HG03442 (cell line): ENCODE measurements at regions not wholly inside any gene's neighbourhood (a gene's known extent, or its start where the extent isn't known, plus 50 kb on each side); places are given as distances from the start of the nearest gene placed in this dataset.
"Not testable (repeated sequence)": the region's sequence is repeated elsewhere in the genome, so short reads cannot be mapped to it uniquely, and the experiment has no call there.

Source experiments
- ATAC-seq: cut with Tn5 transposase; IDR thresholded peaks from one replicate; pipeline ENCODE4 v1.9.1; 2021; ENCODE audit warnings: mild to moderate bottlenecking, moderate library complexity; ENCODE audit not compliant: unreplicated experiment

- no peak for ATAC-seq
Observed at GRCh38 chr6:22738194-22738593, 168.8 kb downstream of the HDGFL1 start.

- no peak for ATAC-seq
Observed at GRCh38 chr6:22747571-22747970, 178.2 kb downstream of the HDGFL1 start.

GRCh38 chr6:22748681-22749080 is 179.3 kb downstream of the HDGFL1 start:
- ATAC-seq = no peak

DNA sequence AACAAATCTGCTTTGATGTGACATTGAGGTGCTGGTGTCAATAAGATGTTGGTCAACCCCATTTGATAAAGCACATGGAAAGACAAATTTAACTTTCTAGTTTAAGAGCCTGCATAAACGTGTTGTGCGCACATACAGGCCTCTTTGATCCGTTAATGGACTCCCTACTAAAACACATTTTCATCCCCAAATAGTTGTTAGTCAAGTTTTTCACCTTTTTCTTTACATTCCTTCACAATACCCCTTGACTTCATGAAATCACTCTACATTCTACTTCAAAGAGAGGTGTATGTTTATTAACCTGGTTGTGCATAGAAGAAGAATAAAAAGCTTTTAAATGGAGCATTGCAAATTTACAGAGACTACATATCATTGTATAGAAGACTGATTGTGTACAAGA is 180.3 kb downstream of the HDGFL1 start:
- ATAC-seq = no peak

DNA sequence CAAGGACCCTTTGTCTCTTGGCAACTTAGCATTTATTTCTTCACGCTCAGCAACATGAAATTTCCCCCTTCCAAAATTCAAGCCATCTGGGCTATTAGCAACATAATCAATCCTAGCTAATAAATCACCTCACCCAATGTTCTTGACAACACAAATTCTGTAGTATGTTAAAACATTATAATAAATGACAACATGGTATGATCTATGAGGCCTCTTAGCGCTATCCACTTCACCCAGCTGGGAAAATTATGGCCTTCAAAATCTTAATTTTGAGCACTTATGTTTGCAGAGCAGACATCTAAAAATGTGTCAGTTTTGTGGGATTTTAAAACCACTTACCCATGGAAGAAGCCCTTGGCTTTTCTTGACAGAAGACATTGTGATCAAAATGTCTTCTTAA is 181.9 kb downstream of the HDGFL1 start:
- no peak for ATAC-seq

- no peak for ATAC-seq
Observed at GRCh38 chr6:22752522-22752921, 183.2 kb downstream of the HDGFL1 start.

- no peak for ATAC-seq
Observed at GRCh38 chr6:22754061-22754460, 184.7 kb downstream of the HDGFL1 start.

GRCh38 chr6:22755605-22756004 is 186.2 kb downstream of the HDGFL1 start:
- no peak for ATAC-seq

GRCh38 chr6:22756365-22756764 is 187.0 kb downstream of the HDGFL1 start:
- no peak for ATAC-seq

DNA sequence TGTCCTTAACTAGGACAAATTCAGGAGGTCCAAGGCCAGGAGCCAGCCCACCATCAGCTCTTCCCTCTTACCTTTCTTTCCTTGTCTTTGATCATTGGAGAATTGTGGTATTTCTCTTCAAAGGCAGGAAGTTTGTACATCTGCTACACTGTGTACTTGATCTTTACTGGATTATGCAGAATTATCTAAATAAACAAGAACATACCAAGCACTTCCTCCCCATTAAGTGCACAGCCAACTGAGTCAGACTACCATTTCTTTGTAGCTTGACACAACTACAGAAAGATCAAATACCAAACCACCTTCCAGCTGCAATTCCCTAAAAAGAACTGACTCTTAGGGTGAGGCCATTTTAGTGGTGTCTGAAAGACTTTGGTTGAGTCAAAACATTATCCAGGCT is 195.1 kb downstream of the HDGFL1 start:
- ATAC-seq = no peak

- ATAC-seq = no peak
Observed at GRCh38 chr6:22765015-22765414, 195.6 kb downstream of the HDGFL1 start.

DNA sequence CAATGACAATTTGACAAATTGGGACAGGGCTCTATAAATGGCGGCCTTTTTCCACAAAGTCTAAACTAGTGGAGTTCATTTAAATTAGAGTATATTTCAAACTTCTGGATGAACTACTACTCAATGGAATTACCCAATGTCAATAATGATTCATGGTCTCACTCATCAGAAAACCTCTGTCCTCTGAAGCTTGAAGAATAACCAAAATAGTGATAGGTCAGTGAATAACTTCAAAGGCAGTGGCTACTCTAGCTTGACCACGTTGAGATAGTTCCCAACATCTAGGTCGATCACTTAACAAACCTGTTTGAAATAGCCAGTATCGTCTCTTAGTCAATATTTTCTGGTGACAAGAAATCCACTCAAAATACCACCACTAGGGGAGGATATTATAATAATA is 197.6 kb downstream of the HDGFL1 start:
- no peak for ATAC-seq

DNA sequence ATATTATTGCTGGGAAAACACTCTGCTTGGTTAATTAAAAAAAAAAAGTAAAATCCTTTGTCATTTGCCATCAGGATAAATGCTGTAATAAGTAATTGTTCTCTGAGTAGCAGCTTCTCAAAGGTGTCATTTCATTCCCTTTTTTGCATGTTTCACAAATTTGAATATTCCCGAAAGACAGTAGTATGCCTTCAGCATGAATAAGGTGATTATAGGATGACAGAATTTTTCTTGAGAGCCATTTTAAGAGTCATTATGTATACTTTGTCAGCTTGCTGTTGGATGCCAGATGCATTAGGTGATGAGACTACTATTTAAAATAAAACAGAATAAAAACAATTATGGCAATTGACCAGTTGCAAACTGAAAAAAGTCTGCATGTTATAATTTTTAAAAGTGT is 200.7 kb downstream of the HDGFL1 start:
- no peak for ATAC-seq

DNA sequence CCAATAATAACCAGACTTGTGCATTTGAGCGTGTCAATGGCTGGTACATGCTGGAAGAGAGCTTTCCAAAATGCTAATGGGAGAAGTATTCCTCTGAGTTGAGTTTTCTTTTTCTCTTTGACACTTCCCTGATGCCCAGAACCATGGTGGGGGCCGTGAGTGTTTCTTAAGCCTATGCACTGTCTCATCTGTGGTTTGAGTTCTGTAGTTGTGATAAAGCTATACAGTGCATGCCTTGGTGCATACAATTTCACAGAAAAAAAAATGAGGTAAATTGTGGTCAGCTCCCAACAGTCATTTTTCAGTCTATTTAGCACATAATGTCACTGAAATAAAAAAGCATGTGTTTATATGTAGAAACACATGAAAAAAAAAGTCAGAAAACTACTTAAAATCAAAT is 204.8 kb downstream of the HDGFL1 start:
- no peak for ATAC-seq

GRCh38 chr6:22778438-22778837 is 209.1 kb downstream of the HDGFL1 start:
- not testable (repeated sequence) for ATAC-seq

GRCh38 chr6:22779062-22779461 is 209.7 kb downstream of the HDGFL1 start:
- ATAC-seq = no peak

- ATAC-seq = no peak
Observed at GRCh38 chr6:22783931-22784330, 214.6 kb downstream of the HDGFL1 start.

DNA sequence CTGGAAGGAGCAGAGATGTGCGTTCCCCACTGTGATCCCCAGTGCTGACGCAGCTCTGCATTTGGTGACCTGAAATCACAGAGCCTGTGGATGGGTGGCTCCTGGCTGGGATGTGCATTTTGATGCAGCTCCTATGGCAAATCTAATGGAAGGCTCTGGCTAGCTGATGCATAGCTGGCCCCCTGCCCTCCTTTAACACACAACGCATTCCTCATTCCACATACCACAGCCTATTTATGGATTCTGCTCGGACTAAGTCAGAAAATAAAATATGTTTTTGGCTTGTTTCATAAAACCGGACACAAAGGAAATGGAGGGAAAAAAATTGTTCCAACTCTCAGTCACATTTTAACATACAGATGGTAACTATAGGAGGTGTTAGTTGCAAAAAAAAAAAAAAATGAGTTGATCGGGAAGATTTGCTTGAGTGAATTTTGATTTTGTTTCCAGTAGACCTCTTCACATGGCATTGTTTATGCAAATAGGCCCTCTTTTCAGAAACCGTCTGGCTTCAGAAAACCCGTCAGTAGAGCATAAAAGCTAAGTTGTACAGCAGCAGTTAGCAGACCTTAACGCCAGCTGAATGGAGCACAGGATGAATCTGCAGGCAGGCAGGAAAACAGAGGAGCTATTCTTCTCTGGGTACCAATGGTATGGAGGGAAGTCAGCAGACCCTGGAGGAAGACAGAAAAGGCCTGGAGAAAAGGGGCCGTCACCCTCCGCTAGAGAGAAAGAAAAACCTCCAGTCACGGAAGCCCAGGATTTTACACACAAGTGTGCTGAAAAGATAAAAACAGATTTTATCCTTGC is 215.4 kb downstream of the HDGFL1 start:
- ATAC-seq = no peak

DNA sequence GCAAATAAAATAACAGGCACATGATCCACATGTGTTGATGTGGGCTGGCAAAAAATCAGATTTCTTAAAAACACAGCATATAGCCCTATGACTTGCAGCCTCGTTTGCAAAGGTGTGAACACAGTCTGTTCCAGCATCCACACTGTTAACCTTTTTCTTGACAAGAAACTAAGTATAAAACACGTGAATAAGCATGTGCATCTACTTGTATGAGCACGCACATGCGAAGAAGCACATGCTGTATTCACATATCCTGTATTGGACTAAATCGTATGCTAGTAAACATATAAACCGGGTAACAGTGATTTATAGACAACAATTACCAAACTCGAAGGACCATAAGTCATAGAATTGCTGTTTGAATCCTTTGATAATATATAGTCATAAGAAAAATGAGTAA is 218.7 kb downstream of the HDGFL1 start:
- ATAC-seq = no peak

DNA sequence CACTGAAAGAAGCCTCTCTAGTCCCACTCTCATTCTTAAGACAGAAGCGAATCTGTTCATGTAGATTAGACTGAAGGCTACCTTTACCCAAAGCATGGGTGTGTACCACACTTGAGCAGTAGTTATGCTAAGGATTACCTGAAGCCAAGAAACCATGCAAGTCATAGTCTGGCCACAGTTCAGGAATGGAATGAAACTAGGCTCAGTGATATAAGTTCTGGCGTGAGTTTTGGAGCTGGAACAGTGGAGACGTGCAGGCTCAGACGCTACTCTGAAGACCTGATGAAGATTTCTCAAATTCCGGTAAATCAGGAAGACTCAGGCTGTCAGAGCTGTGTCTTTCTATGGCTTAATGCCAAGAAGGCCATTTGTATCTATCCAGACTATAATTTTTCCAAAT is 219.9 kb downstream of the HDGFL1 start:
- no peak for ATAC-seq

GRCh38 chr6:22794844-22795243 is 225.5 kb downstream of the HDGFL1 start:
- no peak for ATAC-seq

DNA sequence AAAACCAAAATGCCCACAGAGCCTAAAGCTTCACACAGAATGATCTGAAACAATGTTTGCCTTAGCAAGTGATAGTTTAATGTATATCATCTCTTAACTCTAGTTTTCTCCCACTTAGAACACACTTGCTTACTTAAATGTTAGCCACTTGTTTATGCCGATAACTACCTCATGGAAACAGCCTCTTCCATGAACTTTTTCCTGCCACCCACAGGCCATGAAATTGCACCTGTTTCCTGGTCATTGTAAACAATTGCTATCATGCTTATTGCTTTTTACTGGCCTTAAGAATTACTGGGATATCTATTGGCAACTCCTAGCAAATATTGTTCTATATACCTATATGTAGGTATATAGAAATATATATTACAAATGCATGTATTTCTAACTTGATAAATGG is 231.1 kb downstream of the HDGFL1 start:
- no peak for ATAC-seq

GRCh38 chr6:22801831-22802230 is 232.5 kb downstream of the HDGFL1 start:
- ATAC-seq = no peak
